GM23338 (cell line): ENCODE measurements at regions not wholly inside any gene's neighbourhood (a gene's known extent, or its start where the extent isn't known, plus 50 kb on each side); places are given as distances from the start of the nearest gene placed in this dataset.

Experiments used
- ATAC-seq: fragments of 200-7000 bp; cut with Tn5 transposase; 3 replicates; pipeline ENCODE4 v1.9.1; 2020
- DNase-seq: peaks from one replicate; pipeline ENCODE4 v3.0.0-alpha.2; 2015; ENCODE audit warnings: low spot score
- H2AFZ ChIP-seq: fragments of 200-600 bp; sonication (generic); 2 replicates; pipeline ENCODE4 v1.8.0; 2016; ENCODE audit warnings: antibody characterized with exemption, mild to moderate bottlenecking, moderate library complexity
- H3F3A ChIP-seq: fragments of 200-600 bp; sonication (generic); replicated peaks from 2 replicates; pipeline ENCODE4 v1.8.0; 2017; ENCODE audit warnings: antibody characterized with exemption, mixed run types, low read depth
- H3K27ac ChIP-seq: fragments of 200-600 bp; sonication (generic); 2 replicates; pipeline ENCODE4 v1.6.1; 2016; ENCODE audit warnings: low read depth
- H3K27me3 ChIP-seq: fragments of 200-600 bp; sonication (generic); 2 replicates; pipeline ENCODE4 v1.8.0; 2016; ENCODE audit warnings: mild to moderate bottlenecking, mixed run types, moderate library complexity; ENCODE audit not compliant: insufficient read depth
- H3K36me3 ChIP-seq: fragments of 200-600 bp; sonication (generic); 2 replicates; pipeline ENCODE4 v1.8.0; 2016; ENCODE audit warnings: mild to moderate bottlenecking; ENCODE audit not compliant: insufficient read depth
- H3K4me1 ChIP-seq: fragments of 200-600 bp; sonication (generic); 2 replicates; pipeline ENCODE4 v1.8.0; 2016; ENCODE audit warnings: mild to moderate bottlenecking, moderate library complexity; ENCODE audit not compliant: insufficient read depth
- H3K4me2 ChIP-seq: fragments of 200-600 bp; sonication (generic); 2 replicates; pipeline ENCODE4 v1.7.1; 2017; ENCODE audit warnings: mixed run types
- H3K4me3 ChIP-seq: fragments of 200-600 bp; sonication (generic); 2 replicates; pipeline ENCODE4 v1.6.1; 2016; ENCODE audit warnings: mixed run types
- H3K79me2 ChIP-seq: fragments of 200-600 bp; sonication (generic); replicated peaks from 2 replicates; pipeline ENCODE4 v1.8.0; 2017; ENCODE audit warnings: mild to moderate bottlenecking; ENCODE audit not compliant: insufficient read depth
- H3K9me2 ChIP-seq: fragments of 200-600 bp; sonication (generic); 2 replicates; pipeline ENCODE4 v1.8.0; 2017; ENCODE audit not compliant: insufficient read depth
- H4K20me1 ChIP-seq: fragments of 200-600 bp; sonication (generic); replicated peaks from 2 replicates; pipeline ENCODE4 v1.8.0; 2017; ENCODE audit warnings: mild to moderate bottlenecking; ENCODE audit not compliant: insufficient read depth
- H3K27ac Mint-ChIP-seq: 2 replicates; pipeline ENCODE4 v1.8.0; 2020; ENCODE audit warnings: inconsistent platforms, mild to moderate bottlenecking, moderate library complexity, mixed read lengths
- H3K27me3 Mint-ChIP-seq: 3 replicates; pipeline ENCODE4 v1.8.0; 2022; ENCODE audit warnings: low read depth, mild to moderate bottlenecking, moderate library complexity, mixed read lengths, inconsistent platforms; ENCODE audit not compliant: insufficient read depth, poor library complexity
- H3K36me3 Mint-ChIP-seq: 3 replicates; pipeline ENCODE4 v1.8.0; 2021; ENCODE audit warnings: low read depth, mild to moderate bottlenecking, inconsistent platforms, moderate library complexity, mixed read lengths
- H3K4me1 Mint-ChIP-seq: 3 replicates; pipeline ENCODE4 v1.8.0; 2020; ENCODE audit warnings: mild to moderate bottlenecking, inconsistent platforms, mixed read lengths
- H3K4me3 Mint-ChIP-seq: 3 replicates; pipeline ENCODE4 v1.8.0; 2021; ENCODE audit warnings: moderate library complexity, mild to moderate bottlenecking, inconsistent platforms, mixed read lengths
- H3K9me3 Mint-ChIP-seq: 3 replicates; pipeline ENCODE4 v1.8.0; 2020; ENCODE audit warnings: moderate library complexity, mild to moderate bottlenecking, inconsistent platforms, mixed read lengths
- CREB1 ChIP-seq: fragments of 250-450 bp; sonication (Bioruptor Pico); IDR thresholded peaks from 2 replicates; pipeline ENCODE4 v1.5.0; 2020; ENCODE audit warnings: low read depth, mild to moderate bottlenecking, moderate library complexity
- CTCF ChIP-seq, 2 experiments: fragments of 200-600 bp in 1 of 2; sonication (generic) in 1 of 2; conservative IDR thresholded peaks; 2 replicates each; pipeline versions ENCODE4 v1.5.1 to v1.6.1; 2016 to 2017; ENCODE audit warnings: antibody characterized with exemption in 2 of 2, low read depth in 2 of 2, mild to moderate bottlenecking in 2 of 2, moderate library complexity in 1 of 2
- ETS1 ChIP-seq: IDR thresholded peaks from 2 replicates; pipeline ENCODE4 v1.6.1; 2016; ENCODE audit warnings: antibody characterized with exemption
- EZH2 ChIP-seq: fragments of 200-600 bp; sonication (generic); IDR thresholded peaks from one replicate; pipeline ENCODE4 v1.8.0; 2017; ENCODE audit warnings: antibody characterized with exemption, mild to moderate bottlenecking, low read depth; ENCODE audit not compliant: unreplicated experiment
- EZH2phosphoT487 ChIP-seq: fragments of 200-600 bp; sonication (generic); IDR thresholded peaks from one replicate; pipeline ENCODE4 v1.8.1; 2018; ENCODE audit warnings: antibody characterized with exemption; ENCODE audit not compliant: unreplicated experiment
- JUNB ChIP-seq: IDR thresholded peaks from one replicate; pipeline ENCODE4 v1.6.1; 2016; ENCODE audit warnings: antibody characterized with exemption; ENCODE audit not compliant: unreplicated experiment
- NANOG ChIP-seq: IDR thresholded peaks from 2 replicates; pipeline ENCODE4 v1.6.1; 2016; ENCODE audit warnings: antibody characterized with exemption, borderline replicate concordance
- POLR2AphosphoS5 ChIP-seq: IDR thresholded peaks from 2 replicates; pipeline ENCODE4 v1.6.1; 2016; ENCODE audit warnings: antibody characterized with exemption, low read depth
- REST ChIP-seq: IDR thresholded peaks from one replicate; pipeline ENCODE4 v1.6.1; 2018; ENCODE audit warnings: antibody characterized with exemption; ENCODE audit not compliant: unreplicated experiment
- STAT1 ChIP-seq: IDR thresholded peaks from one replicate; pipeline ENCODE4 v1.6.1; 2016; ENCODE audit warnings: antibody characterized with exemption; ENCODE audit not compliant: unreplicated experiment
- ZNF114 ChIP-seq: fragments of 250-450 bp; sonication (Bioruptor Pico); IDR thresholded peaks from 2 replicates; pipeline ENCODE4 v1.5.0; 2020; ENCODE audit warnings: mild to moderate bottlenecking, moderate library complexity
- ZNF331 ChIP-seq: fragments of 250-450 bp; sonication (Bioruptor Pico); IDR thresholded peaks from 2 replicates; pipeline ENCODE4 v1.5.0; 2020; ENCODE audit warnings: low read depth, mild to moderate bottlenecking, moderate library complexity
- ZNF462 ChIP-seq: fragments of 250-450 bp; sonication (Bioruptor Pico); IDR thresholded peaks from 2 replicates; pipeline ENCODE4 v1.5.0; 2020; ENCODE audit warnings: mild to moderate bottlenecking, moderate library complexity

- Histone ChIP-seq H3K9me2 (no peaks in the 10 kb centered on the region), H2AFZ (no peak overlapping the region), H3F3A (no peaks in the 10 kb centered on the region), H3K4me3 (no peak overlapping the region), H4K20me1 (no peaks in the 10 kb centered on the region), H3K4me1 (0 out of 2 replicates have a peak, but pooled peaks cover 4% of the 10 kb centered on the region), H3K27ac (no peak overlapping the region), H3K36me3 (no peaks in the 10 kb centered on the region), H3K27me3 (no peaks in the 10 kb centered on the region), H3K4me2 (no peak overlapping the region), H3K79me2 (no peaks in the 10 kb centered on the region)
- no peak for DNase-seq
- Mint-ChIP-seq H3K4me3 (no peak overlapping the region), H3K27me3 (no peaks in the 10 kb centered on the region), H3K36me3 (no peaks in the 10 kb centered on the region; the same call in 2 of the 3 replicates), H3K27ac (no peak overlapping the region), H3K4me1 (peaks cover 6% of the 10 kb centered on the region), H3K9me3 (no peaks in the 10 kb centered on the region; the same call in 2 of the 3 replicates)
- ATAC-seq, result no peak
- TF ChIP-seq STAT1 (no peak), JUNB (no peak), CTCF (conservative IDR thresholded peaks at IDR 0.05; ENCODE audit: low read depth in 2 of 2) (no peak), POLR2AphosphoS5 (no peak), ZNF331 (no peak), CREB1 (CRISPR knock-in tag) (no peak), NANOG (no peak), EZH2phosphoT487 (no peak), ZNF462 (CRISPR knock-in tag) (no peak), ZNF114 (CRISPR knock-in tag) (no peak), EZH2 (no peak), ETS1 (no peak), REST (no peak)
These were observed 146.8 kb upstream of the ADAMTSL1 start for GRCh38 chr9:18327121-18327520.
